ENCODE measurements at regions not wholly inside any gene's neighbourhood (a gene's known extent, or its start where the extent isn't known, plus 50 kb on each side); places are given as distances from the start of the nearest gene placed in this dataset.

GRCh38 chrX:4706961-4707360 is 993.5 kb upstream of the PRKX start:
- no peak overlapping the region for H3K4me3 Mint-ChIP-seq
- H3K9me3 Mint-ChIP-seq, result peaks cover 22% of the 10 kb centered on the region
- H3K4me1 Mint-ChIP-seq, result peaks cover 26% of the 10 kb centered on the region
- no peak overlapping the region for H3K27ac Mint-ChIP-seq
- DNase-seq (ENCODE audit: low spot score in 2 of 2, unreplicated experiment in 2 of 2), result no peak
- TF ChIP-seq CTCF (IDR thresholded peaks at IDR 0.05; ENCODE audit: unreplicated experiment), result no peak
- no peaks in the 10 kb centered on the region for H3K27me3 Mint-ChIP-seq (ENCODE audit: low read depth)
- peaks cover 2% of the 10 kb centered on the region for H3K36me3 Mint-ChIP-seq

- Mint-ChIP-seq H3K4me1 (no peaks in the 10 kb centered on the region), H3K27ac (no peak overlapping the region), H3K4me3 (no peak overlapping the region), H3K27me3 (ENCODE audit: low read depth) (no peaks in the 10 kb centered on the region), H3K36me3 (no peaks in the 10 kb centered on the region), H3K9me3 (peaks cover 11% of the 10 kb centered on the region)
- no peak for TF ChIP-seq CTCF (IDR thresholded peaks at IDR 0.05; ENCODE audit: unreplicated experiment)
- DNase-seq (ENCODE audit: low spot score in 2 of 2, unreplicated experiment in 2 of 2), result no peak
Measured at GRCh38 chrX:4690521-4690920, 977.1 kb upstream of the PRKX start.

GRCh38 chrX:4682636-4683035 is 969.2 kb upstream of the PRKX start:
- Mint-ChIP-seq H3K36me3 (no peaks in the 10 kb centered on the region), H3K4me1 (peaks cover 6% of the 10 kb centered on the region), H3K4me3 (no peak overlapping the region), H3K27ac (no peak overlapping the region), H3K27me3 (ENCODE audit: low read depth) (no peaks in the 10 kb centered on the region), H3K9me3 (no peaks in the 10 kb centered on the region)
- DNase-seq (ENCODE audit: low spot score in 2 of 2, unreplicated experiment in 2 of 2), result no peak
- no peak for TF ChIP-seq CTCF (IDR thresholded peaks at IDR 0.05; ENCODE audit: unreplicated experiment)

GRCh38 chrX:4675686-4676300 is 962.3 kb upstream of the PRKX start:
- Mint-ChIP-seq H3K4me3 (no peak overlapping the region), H3K9me3 (no peaks in the 10 kb centered on the region), H3K27me3 (ENCODE audit: low read depth) (no peaks in the 10 kb centered on the region), H3K4me1 (peaks cover 28% of the 10 kb centered on the region), H3K36me3 (no peaks in the 10 kb centered on the region), H3K27ac (no peak overlapping the region)
- no peak for DNase-seq (ENCODE audit: low spot score in 2 of 2, unreplicated experiment in 2 of 2)
- TF ChIP-seq CTCF (IDR thresholded peaks at IDR 0.05; ENCODE audit: unreplicated experiment), result no peak

GRCh38 chrX:4674028-4674782 is 960.8 kb upstream of the PRKX start:
- no peak for TF ChIP-seq CTCF (IDR thresholded peaks at IDR 0.05; ENCODE audit: unreplicated experiment)
- no peaks in the 10 kb centered on the region for H3K27me3 Mint-ChIP-seq (ENCODE audit: low read depth)
- H3K36me3 Mint-ChIP-seq, result no peaks in the 10 kb centered on the region
- no peak for DNase-seq (ENCODE audit: low spot score in 2 of 2, unreplicated experiment in 2 of 2)
- peaks cover under 1% of the 10 kb centered on the region for H3K9me3 Mint-ChIP-seq
- H3K4me3 Mint-ChIP-seq, result no peak overlapping the region
- H3K27ac Mint-ChIP-seq, result no peak overlapping the region
- peaks cover 28% of the 10 kb centered on the region for H3K4me1 Mint-ChIP-seq
